HFF-Myc (cell line): ENCODE measurements at regions not wholly inside any gene's neighbourhood (a gene's known extent, or its start where the extent isn't known, plus 50 kb on each side); places are given as distances from the start of the nearest gene placed in this dataset.
"Not testable (repeated sequence)": the region's sequence is repeated elsewhere in the genome, so short reads cannot be mapped to it uniquely, and the experiment has no call there.

Experiments
- DNase-seq: peaks from one replicate; pipeline ENCODE4 v3.0.0-alpha.2; 2011; ENCODE audit warnings: low read depth; ENCODE audit errors: extremely low read depth
- H3K4me3 ChIP-seq: replicated peaks from 2 replicates; pipeline ENCODE4 v1.5.1; 2011; ENCODE audit warnings: low read depth, mild to moderate bottlenecking, control low read depth, low read length
- TF ChIP-seq, protein P1 (sequence below): IDR thresholded peaks from 2 replicates; pipeline ENCODE4 v1.5.1; 2012; ENCODE audit warnings: mild to moderate bottlenecking, low read depth, low read length, control low read depth; ENCODE audit errors: missing control alignments

DNA sequence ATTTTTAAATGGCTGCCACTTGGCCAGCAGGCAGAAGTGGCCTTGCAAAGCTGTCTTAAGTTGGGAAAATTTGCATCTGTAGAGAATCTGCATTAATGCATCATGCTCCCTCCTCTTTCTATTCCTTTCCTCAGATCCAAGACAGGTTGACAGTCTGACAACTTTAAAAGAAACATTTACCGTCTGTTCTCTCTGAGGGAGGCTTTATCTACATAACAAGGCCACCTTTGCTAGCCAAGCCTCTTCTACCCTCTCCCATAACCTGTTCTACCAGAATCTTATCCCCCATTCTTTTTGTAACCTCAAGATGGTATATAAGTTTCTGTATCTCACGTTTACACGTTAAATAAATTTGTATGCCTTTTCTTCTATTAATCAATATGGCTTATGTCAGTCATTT is 271.9 kb downstream of the OSTF1 start:
- TF ChIP-seq, protein P1, sequence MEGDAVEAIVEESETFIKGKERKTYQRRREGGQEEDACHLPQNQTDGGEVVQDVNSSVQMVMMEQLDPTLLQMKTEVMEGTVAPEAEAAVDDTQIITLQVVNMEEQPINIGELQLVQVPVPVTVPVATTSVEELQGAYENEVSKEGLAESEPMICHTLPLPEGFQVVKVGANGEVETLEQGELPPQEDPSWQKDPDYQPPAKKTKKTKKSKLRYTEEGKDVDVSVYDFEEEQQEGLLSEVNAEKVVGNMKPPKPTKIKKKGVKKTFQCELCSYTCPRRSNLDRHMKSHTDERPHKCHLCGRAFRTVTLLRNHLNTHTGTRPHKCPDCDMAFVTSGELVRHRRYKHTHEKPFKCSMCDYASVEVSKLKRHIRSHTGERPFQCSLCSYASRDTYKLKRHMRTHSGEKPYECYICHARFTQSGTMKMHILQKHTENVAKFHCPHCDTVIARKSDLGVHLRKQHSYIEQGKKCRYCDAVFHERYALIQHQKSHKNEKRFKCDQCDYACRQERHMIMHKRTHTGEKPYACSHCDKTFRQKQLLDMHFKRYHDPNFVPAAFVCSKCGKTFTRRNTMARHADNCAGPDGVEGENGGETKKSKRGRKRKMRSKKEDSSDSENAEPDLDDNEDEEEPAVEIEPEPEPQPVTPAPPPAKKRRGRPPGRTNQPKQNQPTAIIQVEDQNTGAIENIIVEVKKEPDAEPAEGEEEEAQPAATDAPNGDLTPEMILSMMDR, result no peak
- no peak overlapping the region for H3K4me3 ChIP-seq
- DNase-seq, result no peak

DNA sequence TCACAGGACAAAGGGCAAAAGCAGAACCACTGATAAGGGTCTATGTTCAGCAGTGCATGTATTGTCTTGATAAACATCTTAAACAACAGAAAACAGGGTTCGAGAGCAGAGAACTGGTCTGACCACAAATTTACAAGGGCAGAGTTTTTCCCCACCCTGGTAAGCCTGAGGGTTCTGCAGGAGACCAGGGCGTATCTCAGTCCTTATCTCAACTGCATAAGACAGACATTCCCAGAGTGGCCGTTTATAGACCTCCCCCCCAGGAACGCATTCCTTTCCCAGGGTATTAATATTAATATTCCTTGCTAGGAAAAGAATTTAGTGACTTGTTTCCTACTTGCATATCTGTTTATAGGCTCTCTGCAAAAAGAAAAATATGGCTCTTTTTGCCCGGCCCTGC is 274.1 kb downstream of the OSTF1 start:
- DNase-seq, H3K4me3 ChIP-seq: not testable (repeated sequence)

DNA sequence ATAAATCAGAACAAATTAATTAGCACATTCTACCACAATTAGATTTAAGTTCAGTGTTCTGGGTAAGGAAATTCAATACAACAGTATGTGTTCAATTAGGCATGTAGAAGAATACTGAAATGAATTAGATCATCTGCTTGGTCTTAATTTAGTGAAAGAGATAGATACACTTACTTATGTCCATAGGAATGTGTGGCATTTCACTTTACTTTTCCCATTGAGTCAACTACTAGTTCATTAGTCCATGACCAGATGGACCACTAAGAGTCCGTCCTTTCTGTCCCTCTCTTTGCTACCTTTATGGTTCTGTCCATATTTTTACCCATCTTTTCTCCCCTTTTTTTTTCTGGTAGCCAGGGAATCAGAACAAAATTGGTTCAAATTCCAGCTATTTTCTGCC is 276.9 kb downstream of the OSTF1 start:
- H3K4me3 ChIP-seq, result no peak overlapping the region
- DNase-seq, result no peak
- TF ChIP-seq, protein P1, result no peak

DNA sequence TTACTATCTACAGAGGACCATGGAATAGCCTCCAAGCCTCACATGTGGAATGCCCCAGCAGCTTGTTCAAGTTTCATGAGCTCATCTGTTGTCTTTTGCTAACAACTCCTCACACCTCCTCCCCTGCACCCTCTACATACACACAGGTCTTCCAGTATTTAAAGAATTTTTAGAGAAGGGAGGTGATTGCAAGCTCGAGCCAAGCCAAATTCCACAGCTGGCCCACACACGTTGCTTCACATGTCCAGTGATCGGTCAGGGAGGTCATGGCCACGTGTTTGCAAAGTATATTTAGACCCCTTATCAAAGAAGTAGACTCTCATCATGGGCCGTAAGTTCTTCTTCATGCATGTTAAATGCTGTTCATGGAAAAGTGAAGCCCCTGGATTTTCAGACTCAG is 281.7 kb downstream of the OSTF1 start:
- TF ChIP-seq, protein P1, result no peak
- DNase-seq, result no peak
- H3K4me3 ChIP-seq, result no peak overlapping the region

DNA sequence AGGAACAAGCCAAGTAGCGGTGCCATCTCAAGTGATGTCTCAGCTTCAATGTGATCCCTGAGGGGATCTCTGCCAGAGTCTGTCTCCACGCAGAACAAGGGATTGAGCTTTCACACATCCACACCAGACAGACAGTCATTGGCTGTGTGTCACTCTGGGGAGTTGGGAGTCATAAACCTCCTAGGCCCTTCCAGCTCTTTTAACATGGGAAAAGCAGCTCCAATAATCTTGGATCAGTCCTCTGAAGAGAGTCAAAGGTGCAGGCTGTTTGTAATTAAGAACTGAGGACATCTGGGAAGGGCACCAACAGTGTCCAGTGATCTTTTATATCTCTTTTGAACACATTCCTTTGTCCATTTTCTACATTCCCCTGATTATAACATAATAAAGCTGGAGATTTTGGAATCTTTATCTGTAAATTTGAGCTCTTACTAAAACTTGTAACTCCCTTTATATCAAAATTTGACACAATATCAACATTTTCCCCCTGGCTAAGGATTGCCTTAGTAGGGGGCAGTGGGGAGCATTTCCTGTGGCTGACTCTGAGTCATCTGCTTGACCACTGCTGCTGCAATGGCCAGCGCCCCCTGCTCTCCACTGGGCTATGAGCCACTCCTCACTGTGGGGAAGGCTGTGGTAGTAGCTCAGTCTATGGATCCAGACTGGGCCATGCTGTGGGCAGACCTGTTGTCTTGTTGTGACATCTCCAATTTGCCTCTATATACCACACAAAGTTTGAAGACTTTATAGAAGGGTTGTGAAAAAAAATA is 284.4 kb downstream of the OSTF1 start:
- TF ChIP-seq, protein P1, result no peak
- DNase-seq, result no peak
- no peak overlapping the region for H3K4me3 ChIP-seq

DNA sequence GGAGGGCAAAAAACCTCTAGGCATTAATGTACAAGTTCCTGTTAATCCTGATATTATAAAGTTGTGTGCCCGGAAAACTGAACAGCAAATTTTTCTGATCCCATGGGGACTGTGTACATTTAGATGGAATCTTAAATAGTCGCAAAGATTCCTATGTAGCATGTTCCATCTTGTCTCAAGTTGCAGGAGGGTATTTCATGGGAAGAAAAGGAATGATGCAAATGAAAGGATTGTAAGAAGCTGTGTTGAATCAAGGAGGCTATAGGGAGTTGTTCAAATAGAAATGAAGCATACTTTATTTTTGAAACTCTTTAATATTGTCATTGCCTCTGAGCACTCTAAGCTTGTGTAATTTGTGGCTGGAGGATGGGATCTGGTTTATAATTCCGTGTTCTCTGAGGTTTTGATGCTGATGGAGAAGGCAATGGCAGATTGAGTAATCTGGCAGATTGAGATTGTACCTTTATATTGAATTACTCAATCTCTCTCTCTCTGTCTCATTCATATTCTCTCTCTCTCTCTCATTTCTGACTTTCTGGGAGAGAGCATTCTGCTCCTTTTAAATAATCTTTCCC is 288.5 kb downstream of the OSTF1 start:
- no peak overlapping the region for H3K4me3 ChIP-seq
- TF ChIP-seq, protein P1, result no peak
- DNase-seq, result no peak

DNA sequence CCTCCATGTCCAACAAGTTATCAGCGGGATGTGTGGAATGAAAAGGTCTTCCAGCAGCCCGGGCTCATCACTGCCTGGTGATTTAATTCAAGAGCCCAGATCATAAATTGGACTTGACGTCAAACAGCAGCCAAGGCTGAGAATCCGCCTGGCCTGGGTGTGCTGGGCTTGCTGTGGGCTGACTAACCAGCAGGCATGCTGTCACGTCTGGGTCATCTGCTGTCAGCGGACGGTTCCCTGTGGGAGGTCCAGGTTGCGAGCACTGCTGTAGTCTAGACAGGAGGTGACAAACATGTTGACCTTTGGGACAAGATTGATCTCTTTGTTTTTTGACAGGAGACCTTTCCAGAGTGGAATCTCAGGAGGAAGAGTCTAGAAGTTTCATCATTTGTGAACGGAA is 289.7 kb downstream of the OSTF1 start:
- DNase-seq, result no peak
- H3K4me3 ChIP-seq, result no peak overlapping the region
- TF ChIP-seq, protein P1, result no peak
